Natural killer cell (primary cell): ENCODE measurements at regions not wholly inside any gene's neighbourhood (a gene's known extent, or its start where the extent isn't known, plus 50 kb on each side); places are given as distances from the start of the nearest gene placed in this dataset.
"Not testable (repeated sequence)": the region's sequence is repeated elsewhere in the genome, so short reads cannot be mapped to it uniquely, and the experiment has no call there.

Experiments used
- ATAC-seq, 3 donors: fragments of 150-1000 bp in 2 of 3; fragments of 200-7000 bp in 1 of 3; cut with Tn5 transposase; 1 replicate in 1 of 3; 2 replicates in 2 of 3; pipeline ENCODE4 v1.10.0; 2021; ENCODE audit warnings: mild to moderate bottlenecking in 2 of 3, moderate library complexity in 2 of 3
- DNase-seq, 2 donors: peaks; one replicate each; pipeline versions ENCODE4 v3.0.0 to v3.0.0-alpha.2; 2013 to 2021; ENCODE audit warnings: mixed read lengths in 1 of 2
- H3K27ac ChIP-seq: one replicate; pipeline ENCODE4 v1.5.1; 2013; ENCODE audit warnings: mild to moderate bottlenecking, low read length
- H3K27me3 ChIP-seq: one replicate; pipeline ENCODE4 v1.6.1; 2013; ENCODE audit warnings: low read length; ENCODE audit not compliant: control insufficient read depth, insufficient read depth
- H3K36me3 ChIP-seq: one replicate; pipeline ENCODE4 v1.6.1; 2013; ENCODE audit warnings: low read length; ENCODE audit not compliant: control insufficient read depth, insufficient read depth
- H3K4me1 ChIP-seq: one replicate; pipeline ENCODE4 v1.6.1; 2013; ENCODE audit warnings: low read length; ENCODE audit not compliant: control insufficient read depth, insufficient read depth
- H3K4me3 ChIP-seq: one replicate; pipeline ENCODE4 v1.5.1; 2013; ENCODE audit warnings: low read length
- H3K9me3 ChIP-seq: one replicate; pipeline ENCODE4 v1.6.1; 2013; ENCODE audit warnings: low read length; ENCODE audit not compliant: control insufficient read depth, insufficient read depth
- H3K27ac Mint-ChIP-seq, 2 donors: one replicate each; pipeline ENCODE4 v1.8.0; 2022; ENCODE audit warnings: mild to moderate bottlenecking in 2 of 2, mixed read lengths in 2 of 2, moderate library complexity in 1 of 2
- H3K27me3 Mint-ChIP-seq, 2 donors: one replicate each; pipeline ENCODE4 v1.8.0; 2022; ENCODE audit warnings: low read depth in 2 of 2, mixed read lengths in 2 of 2
- H3K36me3 Mint-ChIP-seq: one replicate; pipeline ENCODE4 v1.8.0; 2022; ENCODE audit warnings: mixed read lengths
- H3K4me1 Mint-ChIP-seq, 2 donors: one replicate each; pipeline ENCODE4 v1.8.0; 2022; ENCODE audit warnings: mixed read lengths in 2 of 2
- H3K4me3 Mint-ChIP-seq: one replicate; pipeline ENCODE4 v1.8.0; 2022; ENCODE audit warnings: mild to moderate bottlenecking, moderate library complexity, mixed read lengths
- H3K9me3 Mint-ChIP-seq, 2 donors: one replicate each; pipeline ENCODE4 v1.8.0; 2022; ENCODE audit warnings: mixed read lengths in 2 of 2
- WGBS: methylation state at CpG from one replicate; pipeline ENCODE4 v1.1.7; 2013; ENCODE audit warnings: missing lambda C conversion rate; ENCODE audit not compliant: insufficient coverage; 5-methylcytosine and 5-hydroxymethylcytosine counted together
- intact Hi-C: fragments of 100-400 bp; cut with micrococcal nuclease; formaldehyde crosslinking; loops from one replicate; pipeline ENCODE4 v1.14.2; 2022
- TF ChIP-seq, protein P1 (sequence below): fragments of 200-600 bp; IDR thresholded peaks from one replicate; pipeline ENCODE4 v1.8.0; 2022; ENCODE audit warnings: antibody characterized with exemption

- DNase-seq = no peak
- no peak overlapping the region for H3K4me3 Mint-ChIP-seq
- H3K4me1 Mint-ChIP-seq = no peaks in the 10 kb centered on the region
- no peaks in the 10 kb centered on the region for H3K9me3 Mint-ChIP-seq
- Histone ChIP-seq H3K4me3 (no peak overlapping the region), H3K9me3 (no peaks in the 10 kb centered on the region), H3K27me3 (no peaks in the 10 kb centered on the region), H3K4me1 (no peaks in the 10 kb centered on the region), H3K36me3 (no peaks in the 10 kb centered on the region), H3K27ac (no peak overlapping the region)
- TF ChIP-seq, protein P1, sequence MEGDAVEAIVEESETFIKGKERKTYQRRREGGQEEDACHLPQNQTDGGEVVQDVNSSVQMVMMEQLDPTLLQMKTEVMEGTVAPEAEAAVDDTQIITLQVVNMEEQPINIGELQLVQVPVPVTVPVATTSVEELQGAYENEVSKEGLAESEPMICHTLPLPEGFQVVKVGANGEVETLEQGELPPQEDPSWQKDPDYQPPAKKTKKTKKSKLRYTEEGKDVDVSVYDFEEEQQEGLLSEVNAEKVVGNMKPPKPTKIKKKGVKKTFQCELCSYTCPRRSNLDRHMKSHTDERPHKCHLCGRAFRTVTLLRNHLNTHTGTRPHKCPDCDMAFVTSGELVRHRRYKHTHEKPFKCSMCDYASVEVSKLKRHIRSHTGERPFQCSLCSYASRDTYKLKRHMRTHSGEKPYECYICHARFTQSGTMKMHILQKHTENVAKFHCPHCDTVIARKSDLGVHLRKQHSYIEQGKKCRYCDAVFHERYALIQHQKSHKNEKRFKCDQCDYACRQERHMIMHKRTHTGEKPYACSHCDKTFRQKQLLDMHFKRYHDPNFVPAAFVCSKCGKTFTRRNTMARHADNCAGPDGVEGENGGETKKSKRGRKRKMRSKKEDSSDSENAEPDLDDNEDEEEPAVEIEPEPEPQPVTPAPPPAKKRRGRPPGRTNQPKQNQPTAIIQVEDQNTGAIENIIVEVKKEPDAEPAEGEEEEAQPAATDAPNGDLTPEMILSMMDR = no peak
- no peak for ATAC-seq
- WGBS = 44% methylated on average over 7 of the region's 7 CpGs
- H3K27ac Mint-ChIP-seq = no peak overlapping the region
- H3K36me3 Mint-ChIP-seq = no peaks in the 10 kb centered on the region
- intact Hi-C loops = no loop called here
- H3K27me3 Mint-ChIP-seq = peaks cover 0 to 8% of the 10 kb centered on the region in 2 donors
Observed at GRCh38 chr6:167751579-167752115, 75.1 kb upstream of the AFDN start.

GRCh38 chr6:167753281-167753680 lies 73.4 kb upstream of the AFDN start:
- intact Hi-C loops, ATAC-seq, H3K9me3 Mint-ChIP-seq, H3K36me3 Mint-ChIP-seq, H3K36me3 ChIP-seq, H3K4me1 ChIP-seq, H3K4me3 Mint-ChIP-seq, H3K4me1 Mint-ChIP-seq, H3K4me3 ChIP-seq, DNase-seq, H3K27me3 ChIP-seq, H3K9me3 ChIP-seq, H3K27ac Mint-ChIP-seq, H3K27ac ChIP-seq, H3K27me3 Mint-ChIP-seq: not testable (repeated sequence)
- WGBS = 75% methylated on average over 2 of the region's 2 CpGs

DNA sequence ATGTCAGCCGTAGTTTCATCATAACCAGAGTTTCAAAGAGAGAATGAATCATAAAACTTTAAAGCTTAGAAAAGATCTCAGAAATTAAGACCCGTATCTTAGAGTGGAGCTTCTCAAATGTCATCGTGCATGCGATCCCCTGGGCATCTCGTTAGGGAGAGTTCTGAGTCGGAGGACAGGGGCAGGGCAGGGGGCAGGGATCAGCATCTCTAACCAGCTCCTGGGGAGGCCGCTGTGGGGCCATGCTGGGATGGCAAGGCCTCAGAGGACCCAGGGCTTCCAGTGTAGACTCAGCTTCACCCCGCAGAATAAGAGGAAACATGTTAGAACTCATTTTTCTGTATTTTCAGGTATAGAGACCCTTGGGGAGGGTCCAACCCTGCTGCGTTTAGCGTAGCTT lies 72.0 kb upstream of the AFDN start:
- H3K4me1 Mint-ChIP-seq = no peaks in the 10 kb centered on the region
- peaks cover 0 to 8% of the 10 kb centered on the region in 2 donors for H3K27me3 Mint-ChIP-seq
- 92% methylated on average over 10 of the region's 10 CpGs for WGBS

DNA sequence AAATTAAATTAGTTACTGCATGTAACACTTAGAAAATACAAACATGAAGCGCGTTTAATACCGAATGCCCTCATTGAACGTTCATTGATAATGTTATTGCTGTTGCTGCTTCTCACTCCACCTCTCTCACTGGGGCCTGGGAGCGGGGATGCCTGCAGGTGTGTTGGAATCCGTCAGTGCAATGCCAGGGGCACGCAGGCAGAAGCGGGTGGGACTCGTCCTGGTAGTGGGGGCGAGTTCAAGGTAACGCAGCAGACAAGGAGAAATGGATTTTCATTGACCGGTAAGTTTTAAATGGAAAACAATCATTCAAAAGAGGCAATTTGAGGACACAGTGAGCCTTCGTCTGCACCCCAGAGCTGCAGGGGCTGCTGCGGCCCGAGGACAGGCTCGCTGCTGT lies 71.2 kb upstream of the AFDN start:
- intact Hi-C loops = no loop called here
- no peak overlapping the region for H3K27ac Mint-ChIP-seq
- H3K27ac ChIP-seq = no peak overlapping the region
- no peaks in the 10 kb centered on the region for H3K9me3 Mint-ChIP-seq
- H3K27me3 Mint-ChIP-seq = peaks cover 0 to 8% of the 10 kb centered on the region in 2 donors
- no peaks in the 10 kb centered on the region for H3K4me1 ChIP-seq
- no peak overlapping the region for H3K4me3 ChIP-seq
- no peak overlapping the region for H3K4me3 Mint-ChIP-seq
- no peaks in the 10 kb centered on the region for H3K9me3 ChIP-seq
- no peaks in the 10 kb centered on the region for H3K36me3 Mint-ChIP-seq
- no peaks in the 10 kb centered on the region for H3K27me3 ChIP-seq
- H3K4me1 Mint-ChIP-seq = no peaks in the 10 kb centered on the region
- ATAC-seq (no peak), DNase-seq (no peak)
- TF ChIP-seq, protein P1 = no peak
- WGBS = 91% methylated on average over 16 of the region's 16 CpGs
- no peaks in the 10 kb centered on the region for H3K36me3 ChIP-seq

More for the DNA sequence above, 72.0 kb upstream of the AFDN start:
- H3K36me3 ChIP-seq = no peaks in the 10 kb centered on the region
- H3K9me3 ChIP-seq = no peaks in the 10 kb centered on the region
- TF ChIP-seq, protein P1 = no peak
- H3K27me3 ChIP-seq = no peaks in the 10 kb centered on the region
- H3K36me3 Mint-ChIP-seq = no peaks in the 10 kb centered on the region
- ATAC-seq = no peak
- intact Hi-C loops = no loop called here
- no peak overlapping the region for H3K4me3 ChIP-seq
- H3K4me3 Mint-ChIP-seq = no peak overlapping the region
- H3K9me3 Mint-ChIP-seq = no peaks in the 10 kb centered on the region
- no peak overlapping the region for H3K27ac Mint-ChIP-seq
- no peak overlapping the region for H3K27ac ChIP-seq
- H3K4me1 ChIP-seq = no peaks in the 10 kb centered on the region
- no peak for DNase-seq
